HAP-1 (cell line): ENCODE measurements at regions not wholly inside any gene's neighbourhood (a gene's known extent, or its start where the extent isn't known, plus 50 kb on each side); places are given as distances from the start of the nearest gene placed in this dataset.

ENCODE experiments used
- DNase-seq, 2 experiments: peaks; one replicate each; pipeline ENCODE4 v3.0.0-alpha.2; 2016 to 2020; ENCODE audit warnings: low spot score in 2 of 2
- H3K27me3 ChIP-seq: fragments of 250-450 bp; sonication (Bioruptor Pico); 2 replicates; pipeline ENCODE4 v1.5.1; 2020; ENCODE audit warnings: low read depth, mild to moderate bottlenecking, moderate library complexity
- H3K36me3 ChIP-seq: fragments of 250-450 bp; sonication (Bioruptor Pico); replicated peaks from 2 replicates; pipeline ENCODE4 v1.5.1; 2020; ENCODE audit warnings: mild to moderate bottlenecking
- H3K4me1 ChIP-seq: fragments of 250-450 bp; sonication (Bioruptor Pico); 2 replicates; pipeline ENCODE4 v1.5.1; 2020; ENCODE audit warnings: mild to moderate bottlenecking
- H3K4me3 ChIP-seq: fragments of 250-450 bp; sonication (Bioruptor Pico); 2 replicates; pipeline ENCODE4 v1.5.1; 2020; ENCODE audit warnings: mild to moderate bottlenecking, moderate library complexity
- H3K9me3 ChIP-seq: fragments of 250-450 bp; sonication (Bioruptor Pico); 2 replicates; pipeline ENCODE4 v1.5.1; 2020; ENCODE audit warnings: mild to moderate bottlenecking, moderate library complexity
- in situ Hi-C: fragments of 300-500 bp; cut with MboI; formaldehyde crosslinking; loops from 3 replicates; pipeline ENCODE4 v1.14.3; 2020; ENCODE audit warnings: low sequenced_read_pairs, inconsistent platforms, mixed read lengths

DNA sequence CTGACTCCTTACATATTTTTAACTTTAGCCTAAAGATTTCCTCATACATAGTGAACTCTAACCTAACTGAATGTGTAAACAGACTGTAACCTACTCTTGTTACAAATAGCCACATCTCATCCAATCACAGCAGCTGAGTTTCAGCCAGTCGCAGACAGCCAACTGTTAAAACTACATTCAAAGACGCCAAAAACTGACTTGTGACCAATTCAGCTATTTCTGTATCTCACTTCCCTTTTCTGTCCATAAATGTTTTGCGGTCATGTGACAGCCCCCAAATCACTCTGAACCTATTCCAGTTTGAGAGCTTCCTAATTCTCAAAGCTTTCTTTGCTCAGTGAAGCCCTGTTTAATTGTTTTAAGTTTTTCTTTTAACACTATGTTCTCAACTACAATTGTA is 2731.9 kb downstream of the ARAP2 start:
- DNase-seq = no peak
- no peaks in the 10 kb centered on the region for H3K4me1 ChIP-seq
- no peaks in the 10 kb centered on the region for H3K27me3 ChIP-seq
- no peaks in the 10 kb centered on the region for H3K9me3 ChIP-seq
- no peaks in the 10 kb centered on the region for H3K36me3 ChIP-seq
- H3K4me3 ChIP-seq = no peak overlapping the region
- in situ Hi-C loops = no loop called here

DNA sequence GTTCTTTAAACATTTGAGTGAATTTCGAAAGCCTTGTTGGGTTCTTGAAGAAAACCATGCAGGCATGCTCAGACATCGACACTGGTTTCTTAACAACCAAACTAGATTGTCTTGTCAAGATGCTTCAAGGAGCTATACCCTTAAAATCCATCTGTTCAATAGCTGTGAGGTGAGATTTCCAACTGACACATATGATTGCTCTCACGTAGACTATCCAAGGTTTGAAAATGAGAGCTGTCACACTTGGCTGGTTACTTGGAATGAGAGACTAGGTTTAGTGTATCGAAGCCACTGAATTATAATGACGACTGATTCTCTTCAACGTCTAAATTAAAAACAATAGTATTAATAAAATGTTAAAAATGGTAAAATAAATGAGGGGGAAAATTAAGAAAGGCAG is 2725.5 kb downstream of the ARAP2 start:
- DNase-seq = no peak
- no peak overlapping the region for H3K4me3 ChIP-seq
- H3K4me1 ChIP-seq = no peaks in the 10 kb centered on the region
- no peaks in the 10 kb centered on the region for H3K36me3 ChIP-seq
- no peaks in the 10 kb centered on the region for H3K27me3 ChIP-seq
- in situ Hi-C loops = no loop called here
- H3K9me3 ChIP-seq = no peaks in the 10 kb centered on the region

DNA sequence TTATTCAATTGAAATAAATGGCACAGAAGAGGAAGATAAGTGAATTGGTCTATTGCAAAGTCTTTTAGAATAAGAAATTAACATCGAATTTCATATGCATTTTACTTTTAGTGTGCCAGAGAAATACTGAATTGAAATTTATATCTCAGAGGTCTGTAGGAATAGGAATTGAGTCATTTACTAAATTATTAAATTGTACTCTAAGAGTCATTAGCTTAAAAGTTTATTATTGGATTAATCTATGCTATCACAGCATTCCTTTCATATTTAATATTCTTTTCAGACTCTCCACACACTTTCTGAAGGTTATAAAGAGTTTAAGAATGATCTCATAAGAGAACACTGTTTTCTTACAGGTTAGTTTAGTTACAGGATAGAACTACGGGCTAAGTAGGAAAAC is 2711.5 kb downstream of the ARAP2 start:
- DNase-seq = no peak
- in situ Hi-C loops = no loop called here
- H3K27me3 ChIP-seq = no peaks in the 10 kb centered on the region
- H3K36me3 ChIP-seq = no peaks in the 10 kb centered on the region
- no peaks in the 10 kb centered on the region for H3K4me1 ChIP-seq
- 0 out of 2 replicates have a peak, but pooled peaks cover 2% of the 10 kb centered on the region for H3K9me3 ChIP-seq
- H3K4me3 ChIP-seq = no peak overlapping the region

DNA sequence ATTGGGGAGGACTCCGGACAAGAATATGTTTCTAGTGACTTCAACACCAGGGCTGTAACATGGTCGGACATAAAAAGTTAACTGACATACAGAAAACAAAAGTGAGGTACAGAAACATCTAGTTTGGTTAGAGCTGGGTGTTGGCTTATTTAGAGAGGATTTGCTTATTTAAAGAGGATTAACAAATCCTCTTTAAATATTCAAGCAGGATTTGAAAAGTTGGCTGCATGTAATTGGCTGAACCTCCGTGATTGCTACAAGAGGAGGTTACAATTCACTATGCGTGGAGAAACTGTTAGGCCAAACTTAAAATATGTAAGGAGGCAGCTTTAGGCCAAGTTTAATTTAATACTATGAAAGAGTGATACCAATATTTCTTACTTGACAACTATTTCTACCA is 2707.4 kb downstream of the ARAP2 start:
- Histone ChIP-seq H3K4me1 (no peaks in the 10 kb centered on the region), H3K4me3 (no peak overlapping the region), H3K36me3 (no peaks in the 10 kb centered on the region), H3K9me3 (0 out of 2 replicates have a peak, but pooled peaks cover 2% of the 10 kb centered on the region), H3K27me3 (no peaks in the 10 kb centered on the region)
- in situ Hi-C loops = no loop called here
- no peak for DNase-seq

DNA sequence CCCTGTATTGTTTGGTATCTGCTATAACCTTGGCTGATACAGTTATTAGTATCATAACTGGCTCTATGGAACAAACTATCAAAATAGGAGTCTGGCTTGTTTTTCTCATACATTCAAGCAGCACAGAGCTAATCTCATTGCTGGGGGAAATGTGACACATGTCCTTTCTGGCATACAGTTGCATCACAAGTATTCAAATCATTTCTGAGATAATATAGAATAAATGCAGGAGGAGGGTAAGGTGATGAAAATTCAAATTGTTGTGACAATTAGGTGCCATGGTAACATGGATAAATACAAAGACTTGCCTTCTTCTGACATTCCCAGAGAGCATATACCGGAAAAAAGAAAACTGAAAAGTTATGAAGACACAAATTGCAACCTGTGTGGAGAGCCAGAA is 2706.8 kb downstream of the ARAP2 start:
- in situ Hi-C loops = no loop called here
- H3K4me3 ChIP-seq = no peak overlapping the region
- H3K36me3 ChIP-seq = no peaks in the 10 kb centered on the region
- H3K9me3 ChIP-seq = 0 out of 2 replicates have a peak, but pooled peaks cover 2% of the 10 kb centered on the region
- H3K4me1 ChIP-seq = no peaks in the 10 kb centered on the region
- no peaks in the 10 kb centered on the region for H3K27me3 ChIP-seq
- no peak for DNase-seq

DNA sequence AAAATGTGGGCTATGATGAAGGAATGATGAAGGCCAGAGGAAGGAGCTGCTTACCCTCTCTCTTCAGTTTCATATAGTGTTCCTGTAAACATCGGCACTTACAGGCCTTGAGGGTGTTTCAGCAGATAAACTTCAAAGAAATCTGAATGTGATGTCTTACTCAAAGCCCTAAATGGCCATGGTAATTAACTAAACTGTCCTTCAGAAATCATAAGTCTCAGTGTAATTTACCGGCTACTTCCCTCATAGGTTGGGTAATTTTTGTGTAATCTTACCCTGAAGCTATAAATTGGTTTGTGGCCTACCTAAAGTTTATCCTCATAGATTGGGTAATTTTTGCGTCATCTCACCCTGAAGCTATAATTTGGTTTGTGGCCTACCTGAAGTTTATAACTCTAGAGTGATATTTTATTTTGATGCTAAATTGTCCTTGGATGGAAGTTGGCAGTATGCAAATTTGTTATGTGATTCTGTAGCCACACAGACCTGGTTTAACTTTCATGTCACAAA is 2700.3 kb downstream of the ARAP2 start:
- DNase-seq = no peak
- no peaks in the 10 kb centered on the region for H3K36me3 ChIP-seq
- in situ Hi-C loops = no loop called here
- no peaks in the 10 kb centered on the region for H3K4me1 ChIP-seq
- no peaks in the 10 kb centered on the region for H3K27me3 ChIP-seq
- H3K9me3 ChIP-seq = no peaks in the 10 kb centered on the region
- no peak overlapping the region for H3K4me3 ChIP-seq

DNA sequence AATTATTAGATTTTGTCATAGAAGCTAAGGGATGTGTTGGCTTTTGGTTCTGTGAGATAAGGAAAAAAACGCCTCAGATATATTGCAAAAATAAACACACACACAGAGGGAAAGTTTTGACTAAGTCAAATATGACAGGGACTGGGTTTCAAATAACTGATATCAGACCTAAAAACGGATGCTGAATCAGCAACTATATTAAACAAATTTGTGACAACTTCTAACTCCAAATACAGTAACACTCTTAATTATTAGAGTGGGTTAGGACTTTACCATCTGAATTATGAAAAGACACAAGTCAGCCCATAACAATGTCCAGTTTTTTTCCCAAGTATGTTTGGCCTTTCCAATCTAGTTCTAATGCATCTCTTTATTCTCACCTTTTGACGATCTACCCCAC is 2693.1 kb downstream of the ARAP2 start:
- no peak for DNase-seq
- Histone ChIP-seq H3K9me3 (no peaks in the 10 kb centered on the region), H3K4me3 (no peak overlapping the region), H3K4me1 (no peaks in the 10 kb centered on the region), H3K36me3 (no peaks in the 10 kb centered on the region), H3K27me3 (no peaks in the 10 kb centered on the region)
- in situ Hi-C loops = no loop called here

DNA sequence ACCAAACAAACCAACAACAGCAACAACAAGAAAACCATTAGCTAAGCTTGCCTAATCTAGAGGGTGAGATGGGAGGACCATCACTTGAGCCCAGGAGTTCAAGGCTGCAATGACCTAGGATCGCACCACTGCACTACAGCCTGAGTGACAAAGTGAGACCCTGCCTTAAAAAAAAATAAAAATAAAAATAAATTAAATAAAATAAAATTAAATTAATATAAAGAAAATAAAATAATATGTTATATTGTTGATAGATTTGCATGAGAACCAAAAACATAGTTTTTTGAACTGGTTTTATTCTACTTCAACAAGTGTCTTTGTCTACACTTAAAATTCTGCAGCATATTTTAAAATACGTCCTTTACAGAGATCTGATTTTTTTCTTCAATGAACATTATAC is 2683.1 kb downstream of the ARAP2 start:
- in situ Hi-C loops = no loop called here
- DNase-seq = no peak
- Histone ChIP-seq H3K27me3 (no peaks in the 10 kb centered on the region), H3K4me3 (no peak overlapping the region), H3K4me1 (no peaks in the 10 kb centered on the region; the same call in 1 of the 2 replicates), H3K36me3 (no peaks in the 10 kb centered on the region), H3K9me3 (no peaks in the 10 kb centered on the region)

DNA sequence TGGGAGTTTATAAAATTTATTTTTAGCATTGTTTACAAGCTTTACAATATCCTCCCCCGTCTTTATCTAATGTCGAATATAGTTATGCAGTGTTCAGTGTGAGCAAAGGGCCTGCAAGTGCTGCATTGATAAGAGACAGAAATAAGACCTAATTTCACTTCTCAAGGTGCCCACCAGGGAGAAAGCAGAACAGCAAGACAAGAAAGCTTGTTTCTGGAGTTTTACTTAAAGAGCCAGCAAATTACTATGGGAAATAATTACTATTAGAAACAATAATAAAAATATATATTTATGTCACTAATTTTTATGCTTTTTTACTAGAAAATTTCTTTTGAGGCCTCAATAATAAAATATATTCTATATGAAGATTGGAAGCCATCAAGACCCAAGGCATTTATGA is 2677.7 kb downstream of the ARAP2 start:
- H3K4me3 ChIP-seq = no peak overlapping the region
- H3K27me3 ChIP-seq = no peaks in the 10 kb centered on the region
- no peaks in the 10 kb centered on the region for H3K9me3 ChIP-seq
- no peaks in the 10 kb centered on the region; the same call in 1 of the 2 replicates for H3K4me1 ChIP-seq
- in situ Hi-C loops = no loop called here
- no peak for DNase-seq
- H3K36me3 ChIP-seq = no peaks in the 10 kb centered on the region

DNA sequence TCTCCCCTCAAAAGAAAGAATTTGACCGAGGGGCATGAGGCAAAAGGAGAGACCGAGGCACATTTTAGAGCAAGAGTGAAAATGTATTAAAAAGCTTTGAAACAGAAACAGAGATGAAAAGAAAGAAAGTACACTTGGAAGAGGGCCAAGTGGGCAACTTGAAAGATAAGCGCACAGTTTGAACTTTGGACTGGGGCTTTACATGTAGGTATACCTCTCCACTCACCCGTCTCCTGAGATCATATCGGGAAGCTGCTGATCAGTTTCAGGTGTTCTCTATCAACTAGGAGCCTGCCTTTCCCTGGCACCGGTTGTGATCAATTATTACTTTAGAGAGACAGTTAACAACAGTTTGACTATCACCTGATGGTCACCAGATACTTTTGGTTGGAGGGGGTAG is 2666.5 kb downstream of the ARAP2 start:
- Histone ChIP-seq H3K4me1 (no peaks in the 10 kb centered on the region), H3K9me3 (no peaks in the 10 kb centered on the region), H3K27me3 (no peaks in the 10 kb centered on the region), H3K4me3 (no peak overlapping the region), H3K36me3 (no peaks in the 10 kb centered on the region)
- in situ Hi-C loops = no loop called here
- DNase-seq = no peak

DNA sequence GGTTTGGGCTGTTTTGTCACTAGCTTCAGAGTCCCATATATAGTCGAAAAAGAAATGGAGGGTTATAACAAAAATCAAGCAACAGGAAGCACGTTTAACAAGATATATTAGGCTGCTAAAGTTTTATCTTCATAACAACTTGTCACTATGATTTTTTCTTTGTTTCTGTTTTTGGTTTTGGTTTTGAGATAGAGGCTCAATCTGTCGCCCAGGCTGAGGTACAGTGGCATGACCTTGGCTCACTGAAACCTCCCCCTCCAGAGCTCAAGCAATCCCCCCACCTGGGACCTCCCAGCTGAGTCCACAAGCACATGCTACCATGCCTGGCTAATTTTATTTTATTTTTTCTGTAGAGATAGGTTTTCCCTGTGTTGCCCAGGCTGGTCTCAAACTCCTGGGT is 2664.4 kb downstream of the ARAP2 start:
- no peaks in the 10 kb centered on the region for H3K36me3 ChIP-seq
- no peak overlapping the region for H3K4me3 ChIP-seq
- no peaks in the 10 kb centered on the region for H3K4me1 ChIP-seq
- in situ Hi-C loops = no loop called here
- H3K27me3 ChIP-seq = no peaks in the 10 kb centered on the region
- no peaks in the 10 kb centered on the region for H3K9me3 ChIP-seq
- no peak for DNase-seq

DNA sequence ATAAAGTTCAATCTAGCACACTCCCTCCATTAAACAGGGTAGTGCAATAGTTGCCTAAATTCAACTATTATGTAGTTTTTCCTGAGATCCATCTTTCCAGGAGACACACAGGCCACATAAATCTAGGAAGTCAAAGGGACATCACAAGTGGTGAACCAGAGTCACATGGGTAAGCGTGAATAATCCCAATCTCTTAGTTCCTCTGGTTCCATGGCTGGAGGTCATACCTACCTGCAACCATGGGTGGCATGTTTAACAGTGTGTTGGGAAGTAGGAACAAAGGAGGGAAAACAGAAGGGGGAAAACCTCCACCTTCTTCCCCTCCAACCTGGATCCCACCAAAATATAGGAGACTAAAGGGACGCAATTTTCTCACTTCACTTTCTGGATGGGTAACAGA is 2651.6 kb downstream of the ARAP2 start:
- H3K9me3 ChIP-seq = peaks cover 5% of the 10 kb centered on the region; the same call in 1 of the 2 replicates
- no peaks in the 10 kb centered on the region for H3K36me3 ChIP-seq
- no peaks in the 10 kb centered on the region for H3K27me3 ChIP-seq
- H3K4me1 ChIP-seq = no peaks in the 10 kb centered on the region
- no peak for DNase-seq
- no peak overlapping the region for H3K4me3 ChIP-seq
- in situ Hi-C loops = no loop called here

DNA sequence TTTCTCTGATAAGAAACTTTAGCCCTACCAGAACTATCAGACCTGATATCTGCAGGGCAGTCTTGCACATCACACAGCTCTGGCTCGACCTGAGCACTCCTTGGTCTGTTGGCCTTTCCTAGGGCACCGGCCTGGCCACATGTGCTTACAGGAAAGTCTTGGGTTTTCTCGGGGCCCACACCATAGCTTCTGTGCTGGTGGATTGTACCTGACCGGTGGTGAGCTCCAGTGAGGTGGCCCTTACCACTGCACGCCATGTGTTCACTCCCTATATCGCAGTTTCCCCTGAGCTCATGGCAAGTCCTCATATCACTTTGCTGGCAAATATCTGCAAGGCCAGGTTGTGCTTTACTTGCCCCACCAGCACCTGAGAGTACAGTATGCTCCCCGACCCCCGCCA is 2637.4 kb downstream of the ARAP2 start:
- no peaks in the 10 kb centered on the region for H3K36me3 ChIP-seq
- H3K27me3 ChIP-seq = no peaks in the 10 kb centered on the region
- H3K4me3 ChIP-seq = no peak overlapping the region
- H3K9me3 ChIP-seq = no peaks in the 10 kb centered on the region; the same call in 1 of the 2 replicates
- in situ Hi-C loops = no loop called here
- DNase-seq = no peak
- peaks cover 4% of the 10 kb centered on the region for H3K4me1 ChIP-seq

DNA sequence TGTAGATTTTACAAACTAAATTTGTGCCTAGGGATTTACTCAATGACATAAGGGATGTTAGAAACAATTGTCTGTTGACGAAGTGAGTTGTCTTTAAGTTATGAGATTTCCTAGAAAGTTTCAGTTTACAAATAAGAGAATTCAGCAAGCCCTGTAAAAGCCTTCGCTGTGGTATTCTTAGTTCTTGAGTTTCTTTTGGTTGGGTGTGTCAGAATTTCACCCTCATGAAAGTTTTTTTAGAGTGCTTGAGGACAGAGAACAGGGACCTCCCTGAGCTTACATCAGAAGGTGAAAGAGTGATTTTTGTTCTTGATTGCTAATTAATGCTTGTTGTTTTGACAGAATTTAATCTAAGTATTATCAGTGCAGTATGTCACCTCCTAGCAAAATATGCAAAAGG is 2628.2 kb downstream of the ARAP2 start:
- Histone ChIP-seq H3K9me3 (no peaks in the 10 kb centered on the region; the same call in 1 of the 2 replicates), H3K4me3 (no peak overlapping the region), H3K27me3 (no peaks in the 10 kb centered on the region), H3K4me1 (peaks cover 8% of the 10 kb centered on the region), H3K36me3 (no peaks in the 10 kb centered on the region)
- in situ Hi-C loops = no loop called here
- no peak for DNase-seq

DNA sequence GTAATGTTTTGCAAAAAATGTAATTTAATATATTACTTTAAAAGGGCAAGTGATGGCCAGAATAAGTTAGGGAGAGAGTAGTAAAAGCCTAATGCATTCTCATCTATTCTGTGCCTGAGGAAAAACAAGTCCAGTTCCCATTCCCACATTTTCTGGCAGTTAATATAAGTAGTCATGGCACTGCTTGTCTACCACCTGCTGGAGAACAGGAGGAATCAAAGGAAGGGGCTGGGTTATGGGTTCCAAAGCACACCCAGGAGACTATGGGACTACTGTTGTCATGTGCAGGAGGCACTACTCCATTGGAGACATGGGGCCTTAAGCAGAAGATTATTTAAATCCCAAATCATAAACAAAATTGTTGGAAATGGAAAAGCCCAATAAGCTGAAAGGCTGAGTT is 2618.6 kb downstream of the ARAP2 start:
- in situ Hi-C loops = no loop called here
- Histone ChIP-seq H3K27me3 (no peaks in the 10 kb centered on the region), H3K9me3 (no peaks in the 10 kb centered on the region), H3K36me3 (no peaks in the 10 kb centered on the region), H3K4me1 (no peaks in the 10 kb centered on the region), H3K4me3 (no peak overlapping the region)
- peak in 1 of 2 experiments; percentile 40 for DNase-seq
